ENCODE measurements at regions not wholly inside any gene's neighbourhood (a gene's known extent, or its start where the extent isn't known, plus 50 kb on each side); places are given as distances from the start of the nearest gene placed in this dataset.

GRCh38 chr2:8247905-8248622, 433.8 kb upstream of the ID2 start:
- TF ChIP-seq CTCF (IDR thresholded peaks at IDR 0.05 in 2 of 3, conservative IDR thresholded peaks at IDR 0.05 in 1 of 3; ENCODE audit: borderline replicate concordance in 1 of 3, insufficient read depth in 1 of 3, low read depth in 2 of 3, low read length in 2 of 3) (no peak), POLR2A (IDR thresholded peaks at IDR 0.05; ENCODE audit: borderline replicate concordance, extremely low read depth, insufficient read depth, insufficient read length) (no peak), MAX (IDR thresholded peaks at IDR 0.05) (no peak), ZNF274 (IDR thresholded peaks at IDR 0.05; ENCODE audit: low read depth, low read length) (no peak), EZH2phosphoT487 (IDR thresholded peaks at IDR 0.05; ENCODE audit: borderline replicate concordance) (no peak), JUND (IDR thresholded peaks at IDR 0.05) (no peak), SRF (IDR thresholded peaks at IDR 0.05; ENCODE audit: low read depth) (no peak), SP1 (IDR thresholded peaks at IDR 0.05; ENCODE audit: low read depth) (no peak), RAD21 (IDR thresholded peaks at IDR 0.05; ENCODE audit: low read depth) (no peak), EZH2 (IDR thresholded peaks at IDR 0.05) (no peak)
